Keratinocyte (primary cell): ENCODE measurements at regions not wholly inside any gene's neighbourhood (a gene's known extent, or its start where the extent isn't known, plus 50 kb on each side); places are given as distances from the start of the nearest gene placed in this dataset.

ENCODE experiments used
- DNase-seq: peaks from one replicate; pipeline ENCODE4 v3.0.0-alpha.2; 2011; ENCODE audit warnings: low read depth, missing footprints, low spot score
- FAIRE-seq: peaks from 2 replicates; lab custom pipeline; 2011; peaks lifted over from hg19 to GRCh38; lab: Jason Lieb, UNC
- H2AFZ ChIP-seq: 2 replicates; pipeline ENCODE4 v1.6.0; 2012; ENCODE audit warnings: low read length, control low read depth, inconsistent platforms; ENCODE audit not compliant: control insufficient read depth
- H3K27ac ChIP-seq: 2 replicates; pipeline ENCODE4 v1.5.1; 2011; ENCODE audit warnings: low read length; ENCODE audit not compliant: control insufficient read depth, insufficient read depth
- H3K27me3 ChIP-seq: 3 replicates; pipeline ENCODE4 v1.6.0; 2011; ENCODE audit warnings: low read length; ENCODE audit not compliant: control insufficient read depth, insufficient read depth; ENCODE audit errors: extremely low read depth
- H3K36me3 ChIP-seq, 2 experiments: 2 replicates in 1 of 2; 3 replicates in 1 of 2; pipeline ENCODE4 v1.5.1; 2011; ENCODE audit warnings: low read length in 2 of 2, mild to moderate bottlenecking in 1 of 2; ENCODE audit not compliant: control insufficient read depth in 2 of 2, insufficient read depth in 2 of 2; ENCODE audit errors: extremely low read depth in 1 of 2
- H3K4me1 ChIP-seq: 3 replicates; pipeline ENCODE4 v1.5.1; 2011; ENCODE audit warnings: low read length; ENCODE audit not compliant: control insufficient read depth, insufficient read depth; ENCODE audit errors: extremely low read depth
- H3K4me2 ChIP-seq: 3 replicates; pipeline ENCODE4 v1.6.0; 2011; ENCODE audit warnings: low read depth, low read length; ENCODE audit not compliant: control insufficient read depth, insufficient read depth; ENCODE audit errors: extremely low read depth
- H3K4me3 ChIP-seq, 3 experiments: fragments of 200-600 bp in 1 of 3; sonication (generic) in 1 of 3; 2 replicates in 2 of 3; 3 replicates in 1 of 3; pipeline ENCODE4 v1.5.1; 2011 to 2016; ENCODE audit warnings: low read length in 3 of 3, mild to moderate bottlenecking in 3 of 3, control low read depth in 2 of 3, inconsistent platforms in 1 of 3, low read depth in 1 of 3, mixed read lengths in 1 of 3, mixed run types in 1 of 3, moderate library complexity in 1 of 3; ENCODE audit not compliant: control insufficient read depth in 2 of 3, insufficient read depth in 2 of 3; ENCODE audit errors: extremely low read depth in 1 of 3
- H3K79me2 ChIP-seq: 2 replicates; pipeline ENCODE4 v1.6.0; 2012; ENCODE audit warnings: low read length; ENCODE audit not compliant: control insufficient read depth, insufficient read depth
- H3K9ac ChIP-seq: 3 replicates; pipeline ENCODE4 v1.6.0; 2011; ENCODE audit warnings: low read length; ENCODE audit not compliant: control insufficient read depth, insufficient read depth; ENCODE audit errors: extremely low read depth
- H3K9me1 ChIP-seq: 3 replicates; pipeline ENCODE4 v1.6.0; 2011; ENCODE audit warnings: low read length; ENCODE audit not compliant: control insufficient read depth, insufficient read depth; ENCODE audit errors: extremely low read depth
- H3K9me3 ChIP-seq: 2 replicates; pipeline ENCODE4 v1.5.1; 2012; ENCODE audit warnings: low read depth, low read length; ENCODE audit not compliant: control insufficient read depth
- H4K20me1 ChIP-seq: 3 replicates; pipeline ENCODE4 v1.6.0; 2011; ENCODE audit warnings: low read length; ENCODE audit not compliant: control insufficient read depth, insufficient read depth; ENCODE audit errors: extremely low read depth
- CTCF ChIP-seq, 3 experiments: IDR thresholded peaks in 1 of 3; conservative IDR thresholded peaks in 1 of 3; optimal IDR thresholded peaks in 1 of 3; 2 replicates in 2 of 3; 3 replicates in 1 of 3; pipeline versions ENCODE3 to v1.5.1; 2011; ENCODE audit warnings: low read length in 3 of 3, mild to moderate bottlenecking in 3 of 3, moderate library complexity in 2 of 3, control low read depth in 1 of 3, inconsistent platforms in 1 of 3; ENCODE audit not compliant: insufficient read depth in 2 of 3; ENCODE audit errors: extremely low read depth in 1 of 3
- EZH2 ChIP-seq: IDR thresholded peaks from one replicate; pipeline ENCODE4 v1.6.1; 2012; ENCODE audit warnings: inconsistent platforms, mild to moderate bottlenecking, low read length, moderate library complexity
- dilution Hi-C: fragments of 300-500 bp; cut with MboI; formaldehyde crosslinking; loops from one replicate; pipeline ENCODE4 v1.7.0; 2020; ENCODE audit warnings: low sequenced_read_pairs; ENCODE audit not compliant: extremely low pct_ligation_motif_present

GRCh38 chr18:33505297-33505696 lies 64.8 kb upstream of the CCDC178 start:
- H3K27me3 ChIP-seq, result no peaks in the 10 kb centered on the region
- no peaks in the 10 kb centered on the region for H4K20me1 ChIP-seq
- no peaks in the 10 kb centered on the region for H3K9me3 ChIP-seq
- TF ChIP-seq CTCF (optimal IDR thresholded peaks at IDR 0.05 in 1 of 3, IDR thresholded peaks at IDR 0.05 in 1 of 3, conservative IDR thresholded peaks at IDR 0.05 in 1 of 3; ENCODE audit: extremely low read depth in 1 of 3, insufficient read depth in 2 of 3, low read length in 3 of 3) (no peak), EZH2 (no peak)
- DNase-seq, result no peak
- FAIRE-seq, result no peak
- no peak overlapping the region for H3K27ac ChIP-seq
- no peak overlapping the region for H3K4me2 ChIP-seq
- no peaks in the 10 kb centered on the region for H3K9me1 ChIP-seq
- no peaks in the 10 kb centered on the region for H3K79me2 ChIP-seq
- H3K36me3 ChIP-seq, result no peaks in the 10 kb centered on the region
- no peak overlapping the region for H3K4me3 ChIP-seq
- no peak overlapping the region for H3K9ac ChIP-seq
- dilution Hi-C loops, result no loop called here
- H3K4me1 ChIP-seq, result no peaks in the 10 kb centered on the region
- H2AFZ ChIP-seq, result no peak overlapping the region

- DNase-seq (no peak), FAIRE-seq (no peak)
- no peaks in the 10 kb centered on the region for H3K79me2 ChIP-seq
- no peaks in the 10 kb centered on the region for H3K36me3 ChIP-seq
- no peaks in the 10 kb centered on the region for H3K27me3 ChIP-seq
- no peak overlapping the region for H3K4me3 ChIP-seq
- no peaks in the 10 kb centered on the region for H4K20me1 ChIP-seq
- H3K4me1 ChIP-seq, result no peaks in the 10 kb centered on the region
- no peak overlapping the region for H3K27ac ChIP-seq
- TF ChIP-seq EZH2 (no peak), CTCF (optimal IDR thresholded peaks at IDR 0.05 in 1 of 3, IDR thresholded peaks at IDR 0.05 in 1 of 3, conservative IDR thresholded peaks at IDR 0.05 in 1 of 3; ENCODE audit: extremely low read depth in 1 of 3, insufficient read depth in 2 of 3, low read length in 3 of 3) (peak; percentile 35 to 69 (median 53))
- no peaks in the 10 kb centered on the region for H3K9me3 ChIP-seq
- dilution Hi-C loops, result no loop called here
- no peak overlapping the region for H2AFZ ChIP-seq
- H3K4me2 ChIP-seq, result no peak overlapping the region
- H3K9me1 ChIP-seq, result no peaks in the 10 kb centered on the region
- H3K9ac ChIP-seq, result no peak overlapping the region
Observed at GRCh38 chr18:33495278-33495677, 54.8 kb upstream of the CCDC178 start.
